ENCODE measurements at regions not wholly inside any gene's neighbourhood (a gene's known extent, or its start where the extent isn't known, plus 50 kb on each side); places are given as distances from the start of the nearest gene placed in this dataset.

DNA sequence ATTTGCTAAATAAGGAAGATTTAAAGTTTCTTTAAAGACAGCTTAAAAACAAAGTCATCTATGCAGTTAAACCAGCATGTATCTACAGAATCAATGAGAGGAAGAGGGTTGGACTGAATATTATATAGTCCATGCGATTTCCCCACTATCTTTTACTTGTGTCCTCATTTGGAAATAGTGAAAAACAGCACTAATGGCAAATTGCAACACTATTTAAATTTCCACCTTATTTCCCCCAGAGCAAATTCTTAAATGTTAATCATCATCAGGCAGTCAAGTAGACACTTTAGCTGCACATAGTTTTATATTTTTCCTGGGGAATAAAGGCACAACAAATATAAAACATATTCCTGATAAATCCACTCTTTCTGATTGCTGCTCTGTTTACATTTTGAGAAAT lies 114.6 kb downstream of the LCA5 start:
- TF ChIP-seq, protein P1, sequence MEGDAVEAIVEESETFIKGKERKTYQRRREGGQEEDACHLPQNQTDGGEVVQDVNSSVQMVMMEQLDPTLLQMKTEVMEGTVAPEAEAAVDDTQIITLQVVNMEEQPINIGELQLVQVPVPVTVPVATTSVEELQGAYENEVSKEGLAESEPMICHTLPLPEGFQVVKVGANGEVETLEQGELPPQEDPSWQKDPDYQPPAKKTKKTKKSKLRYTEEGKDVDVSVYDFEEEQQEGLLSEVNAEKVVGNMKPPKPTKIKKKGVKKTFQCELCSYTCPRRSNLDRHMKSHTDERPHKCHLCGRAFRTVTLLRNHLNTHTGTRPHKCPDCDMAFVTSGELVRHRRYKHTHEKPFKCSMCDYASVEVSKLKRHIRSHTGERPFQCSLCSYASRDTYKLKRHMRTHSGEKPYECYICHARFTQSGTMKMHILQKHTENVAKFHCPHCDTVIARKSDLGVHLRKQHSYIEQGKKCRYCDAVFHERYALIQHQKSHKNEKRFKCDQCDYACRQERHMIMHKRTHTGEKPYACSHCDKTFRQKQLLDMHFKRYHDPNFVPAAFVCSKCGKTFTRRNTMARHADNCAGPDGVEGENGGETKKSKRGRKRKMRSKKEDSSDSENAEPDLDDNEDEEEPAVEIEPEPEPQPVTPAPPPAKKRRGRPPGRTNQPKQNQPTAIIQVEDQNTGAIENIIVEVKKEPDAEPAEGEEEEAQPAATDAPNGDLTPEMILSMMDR (IDR thresholded peaks at IDR 0.05; ENCODE audit: borderline replicate concordance, insufficient read depth, low read depth, low read length), result no peak
- H3K4me3 ChIP-seq (ENCODE audit: low read depth, low read length), result no peak overlapping the region

DNA sequence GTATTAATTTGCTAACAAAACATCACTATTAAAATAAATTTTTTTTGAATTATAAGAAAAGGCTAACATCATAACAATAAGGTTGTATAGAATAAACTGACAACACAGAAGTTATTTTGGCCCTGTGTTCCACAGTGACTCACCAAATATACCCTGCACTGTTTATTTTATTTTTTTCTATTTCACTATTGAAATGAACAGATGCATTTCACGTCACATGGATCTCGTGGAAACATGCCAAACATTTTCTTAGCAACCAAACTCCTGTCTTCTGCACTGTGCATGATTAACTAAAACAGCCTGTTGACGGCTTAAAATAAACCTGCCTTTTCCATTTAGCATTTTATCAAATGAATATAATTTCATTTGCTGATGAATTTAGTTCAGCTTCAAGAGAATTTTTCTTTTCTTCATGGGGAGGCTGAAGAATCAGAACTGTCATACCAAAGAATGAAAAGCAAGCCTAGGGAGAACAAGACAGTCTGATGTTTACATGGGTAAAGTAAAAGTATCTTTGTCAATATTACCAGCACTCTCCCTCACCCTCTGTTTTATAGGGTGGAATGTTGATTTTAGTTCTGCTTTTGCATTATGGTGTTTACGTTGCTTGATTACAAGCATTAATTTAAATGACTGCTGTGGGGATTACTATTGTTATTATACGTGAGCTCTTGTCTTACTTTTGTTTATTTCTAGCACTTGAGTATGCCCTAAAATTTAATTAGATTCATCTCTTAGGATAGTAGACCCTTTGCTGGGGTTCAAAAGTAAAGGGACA lies 115.3 kb downstream of the LCA5 start:
- H3K4me3 ChIP-seq (ENCODE audit: low read depth, low read length), result no peak overlapping the region
- TF ChIP-seq, protein P1 (IDR thresholded peaks at IDR 0.05; ENCODE audit: borderline replicate concordance, insufficient read depth, low read depth, low read length), result no peak

DNA sequence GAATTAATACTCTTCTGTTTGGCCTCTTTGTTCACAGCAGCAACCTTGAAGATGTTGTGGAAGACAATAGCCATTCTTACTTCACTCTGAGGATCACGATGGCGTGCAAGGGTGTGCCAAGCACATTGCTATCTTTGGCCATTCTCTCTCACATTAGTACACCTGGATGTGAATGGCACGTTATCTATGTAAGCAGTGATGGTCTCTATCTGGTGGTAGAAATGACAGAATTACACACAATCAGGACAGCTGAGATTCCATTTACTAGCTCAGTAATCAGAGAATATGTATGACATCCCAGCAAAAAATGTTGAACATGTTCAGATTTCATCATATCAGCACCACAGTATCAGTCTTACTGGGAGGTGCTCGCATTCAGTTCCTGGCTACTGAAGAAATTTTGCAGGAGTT lies 116.2 kb downstream of the LCA5 start:
- H3K4me3 ChIP-seq (ENCODE audit: low read depth, low read length), result no peak overlapping the region
- TF ChIP-seq, protein P1 (IDR thresholded peaks at IDR 0.05; ENCODE audit: borderline replicate concordance, insufficient read depth, low read depth, low read length), result no peak

DNA sequence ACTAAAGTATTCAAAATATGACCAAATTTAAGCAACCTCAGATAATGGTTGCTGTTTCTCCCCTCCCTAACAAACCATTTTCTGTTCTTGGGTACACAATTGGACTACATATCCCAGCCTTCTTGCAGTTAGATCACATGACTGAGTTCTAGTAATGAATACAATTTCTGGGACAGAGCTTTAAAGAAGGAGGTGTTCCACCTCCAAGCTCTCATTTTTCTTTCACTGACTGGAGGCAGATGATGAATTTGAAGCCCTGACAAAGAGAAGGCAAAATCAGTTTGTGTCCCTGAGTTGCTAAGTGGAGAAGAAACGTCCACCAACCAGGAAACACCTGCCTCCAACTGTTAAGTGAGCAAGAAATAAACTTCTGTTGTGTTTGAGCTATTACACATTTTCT lies 117.2 kb downstream of the LCA5 start:
- TF ChIP-seq, protein P1 (IDR thresholded peaks at IDR 0.05; ENCODE audit: borderline replicate concordance, insufficient read depth, low read depth, low read length), result no peak
- no peak overlapping the region for H3K4me3 ChIP-seq (ENCODE audit: low read depth, low read length)

DNA sequence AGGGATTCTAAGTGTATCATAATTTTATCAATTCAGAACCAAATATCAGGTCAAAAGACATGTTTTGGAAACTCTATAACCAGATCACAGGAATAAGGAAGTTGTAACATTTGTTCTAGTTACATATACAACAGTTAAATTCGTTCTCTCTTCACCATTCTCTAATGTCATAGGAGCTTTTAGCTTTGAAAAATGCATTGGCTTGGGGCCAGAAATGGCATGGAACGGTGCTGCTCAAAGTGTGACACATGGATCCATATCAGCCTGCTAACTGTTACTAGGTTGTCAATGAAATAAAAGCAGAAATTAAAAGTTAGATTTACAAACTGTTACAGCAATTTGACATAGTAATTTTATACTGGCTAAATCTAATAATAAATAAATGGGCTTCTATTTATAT lies 120.3 kb downstream of the LCA5 start:
- TF ChIP-seq, protein P1 (IDR thresholded peaks at IDR 0.05; ENCODE audit: borderline replicate concordance, insufficient read depth, low read depth, low read length), result no peak
- no peak overlapping the region for H3K4me3 ChIP-seq (ENCODE audit: low read depth, low read length)

DNA sequence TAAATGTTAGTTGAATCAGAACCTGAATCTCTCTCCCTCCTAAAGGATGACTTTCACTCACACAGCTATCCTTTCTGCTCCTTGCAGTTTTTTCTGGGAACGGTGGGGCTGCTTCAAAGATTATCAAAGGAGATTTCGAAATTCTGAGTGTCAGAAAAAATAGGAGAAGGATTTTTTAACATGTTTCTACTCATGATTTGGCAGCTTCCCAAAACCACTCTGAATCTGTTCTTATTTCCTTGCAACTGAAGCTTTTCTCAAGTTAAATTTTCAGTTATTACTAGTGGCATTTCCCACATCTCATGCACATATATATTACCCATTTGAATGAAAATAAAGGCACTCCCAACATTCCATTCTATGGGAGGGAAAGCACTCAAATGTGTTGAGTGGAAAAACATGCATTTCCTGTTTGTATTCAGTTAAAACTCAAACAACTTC lies 123.6 kb downstream of the LCA5 start:
- H3K4me3 ChIP-seq (ENCODE audit: low read depth, low read length), result no peak overlapping the region
- TF ChIP-seq, protein P1 (IDR thresholded peaks at IDR 0.05; ENCODE audit: borderline replicate concordance, insufficient read depth, low read depth, low read length), result no peak

DNA sequence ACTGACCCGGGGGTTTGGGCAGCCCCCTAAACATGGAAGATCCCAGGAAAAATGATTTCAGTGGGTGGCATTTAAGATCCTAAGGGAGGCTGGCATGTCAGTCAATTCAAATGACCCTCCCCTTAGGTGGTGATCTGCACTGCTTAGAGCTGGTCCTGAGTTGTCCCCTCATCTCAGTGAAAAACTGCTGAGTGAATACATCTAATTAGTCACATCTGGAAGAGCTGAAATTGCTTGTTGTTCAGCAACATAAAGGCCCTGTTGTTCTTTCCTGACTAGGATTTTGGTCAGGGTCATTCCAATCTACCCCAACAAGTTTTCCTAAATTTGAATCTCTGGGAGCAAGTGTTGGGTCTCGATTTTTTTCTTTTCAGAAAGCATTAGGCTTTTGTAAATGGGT lies 126.4 kb downstream of the LCA5 start:
- TF ChIP-seq, protein P1 (IDR thresholded peaks at IDR 0.05; ENCODE audit: borderline replicate concordance, insufficient read depth, low read depth, low read length), result no peak

More for the DNA sequence above, 126.4 kb downstream of the LCA5 start:
- H3K4me3 ChIP-seq (ENCODE audit: low read depth, low read length), result no peak overlapping the region
